HG03097 (cell line): ENCODE measurements at regions not wholly inside any gene's neighbourhood (a gene's known extent, or its start where the extent isn't known, plus 50 kb on each side); places are given as distances from the start of the nearest gene placed in this dataset.
"Not testable (repeated sequence)": the region's sequence is repeated elsewhere in the genome, so short reads cannot be mapped to it uniquely, and the experiment has no call there.

Source experiments
- ATAC-seq: cut with Tn5 transposase; IDR thresholded peaks from one replicate; pipeline ENCODE4 v1.9.1; 2021; ENCODE audit not compliant: unreplicated experiment, low FRiP score

- ATAC-seq = no peak
These were observed 395.1 kb upstream of the SASH1 start for GRCh38 chr6:147947521-147947920.

- ATAC-seq = no peak
These were observed 392.5 kb upstream of the SASH1 start for GRCh38 chr6:147949981-147950622.

- no peak for ATAC-seq
These were observed 392.0 kb upstream of the SASH1 start for GRCh38 chr6:147950623-147950987.

- no peak for ATAC-seq
These were observed 390.9 kb upstream of the SASH1 start for GRCh38 chr6:147951726-147952125.

- ATAC-seq = no peak
These were observed 387.7 kb upstream of the SASH1 start for GRCh38 chr6:147954938-147955337.

GRCh38 chr6:147958683-147959082, 384.0 kb upstream of the SASH1 start:
- no peak for ATAC-seq

GRCh38 chr6:147961481-147962141, 381.0 kb upstream of the SASH1 start:
- no peak for ATAC-seq

- not testable (repeated sequence) for ATAC-seq
These were observed 377.2 kb upstream of the SASH1 start for GRCh38 chr6:147965448-147965847.

- no peak for ATAC-seq
These were observed 371.7 kb upstream of the SASH1 start for GRCh38 chr6:147970970-147971369.

- no peak for ATAC-seq
These were observed 370.2 kb upstream of the SASH1 start for GRCh38 chr6:147972448-147972847.

GRCh38 chr6:147973806-147974205, 368.8 kb upstream of the SASH1 start:
- ATAC-seq = no peak

GRCh38 chr6:147974376-147974775, 368.3 kb upstream of the SASH1 start:
- no peak for ATAC-seq

- ATAC-seq = no peak
These were observed 364.7 kb upstream of the SASH1 start for GRCh38 chr6:147977851-147978465.

- ATAC-seq = no peak
These were observed 362.7 kb upstream of the SASH1 start for GRCh38 chr6:147979966-147980365.

- no peak for ATAC-seq
These were observed 358.9 kb upstream of the SASH1 start for GRCh38 chr6:147983581-147984366.

GRCh38 chr6:147986846-147987245, 355.8 kb upstream of the SASH1 start:
- ATAC-seq = no peak

GRCh38 chr6:147990159-147990558, 352.5 kb upstream of the SASH1 start:
- no peak for ATAC-seq

- no peak for ATAC-seq
These were observed 350.7 kb upstream of the SASH1 start for GRCh38 chr6:147991961-147992360.

- ATAC-seq = no peak
These were observed 343.6 kb upstream of the SASH1 start for GRCh38 chr6:147999001-147999540.

GRCh38 chr6:148001844-148002642, 340.6 kb upstream of the SASH1 start:
- ATAC-seq = no peak
